B cell (primary cell): ENCODE measurements at regions not wholly inside any gene's neighbourhood (a gene's known extent, or its start where the extent isn't known, plus 50 kb on each side); places are given as distances from the start of the nearest gene placed in this dataset.

Experiments
- CTCF ChIP-seq: fragments of 200-600 bp; IDR thresholded peaks from one replicate; pipeline ENCODE4 v1.8.0; 2022; ENCODE audit warnings: antibody characterized with exemption, mild to moderate bottlenecking
- EZH2 ChIP-seq: IDR thresholded peaks from 2 replicates; pipeline ENCODE4 v1.6.1; 2012; ENCODE audit warnings: borderline replicate concordance, low read depth, mild to moderate bottlenecking, moderate library complexity, low read length; ENCODE audit not compliant: insufficient read depth, poor library complexity, severe bottlenecking

DNA sequence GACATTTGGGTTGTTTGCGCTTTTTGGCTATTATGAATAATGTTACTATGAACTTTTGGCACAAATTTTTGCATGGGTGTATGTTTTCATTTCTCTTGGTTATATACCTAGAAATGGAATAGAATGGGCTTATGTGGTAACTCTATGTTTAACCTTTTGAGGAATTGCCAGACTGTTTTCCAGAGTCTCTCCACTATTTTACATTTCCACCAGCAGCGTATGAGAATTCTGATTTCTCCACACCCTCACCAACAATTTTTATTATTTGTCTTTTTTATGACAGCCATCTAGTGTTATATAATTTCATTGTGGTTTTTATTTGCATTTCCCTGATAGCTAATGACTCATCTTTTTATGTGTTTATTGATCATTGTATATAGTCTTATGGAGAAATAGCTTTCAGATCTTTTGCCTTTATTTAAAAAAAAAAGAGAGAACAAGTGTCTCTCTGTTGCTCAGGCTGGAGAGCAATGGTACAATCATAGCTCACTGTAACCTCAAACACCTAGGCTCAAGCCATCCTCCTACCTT is 247.2 kb downstream of the OPA1 start:
- TF ChIP-seq CTCF (no peak), EZH2 (no peak)
